Uterus (tissue), 3 donors: ENCODE measurements at regions not wholly inside any gene's neighbourhood (a gene's known extent, or its start where the extent isn't known, plus 50 kb on each side); places are given as distances from the start of the nearest gene placed in this dataset.
"Not testable (repeated sequence)": the region's sequence is repeated elsewhere in the genome, so short reads cannot be mapped to it uniquely, and the experiment has no call there.

ENCODE experiments used
- DNase-seq, 2 donors: peaks; one replicate each; pipeline ENCODE4 v3.0.0-alpha.2; 2019 to 2020
- H3K27ac ChIP-seq, 2 donors: fragments of 200-600 bp; sonication (generic); 1 replicate in 1 of 2; 2 replicates in 1 of 2; pipeline ENCODE4 v1.5.1; 2016 to 2018
- H3K27me3 ChIP-seq, 2 donors: fragments of 200-600 bp; sonication (generic); one replicate each; pipeline ENCODE4 v1.5.1; 2018 to 2019; ENCODE audit warnings: control low read depth in 1 of 2
- H3K36me3 ChIP-seq, 2 donors: fragments of 200-600 bp; sonication (generic); one replicate each; pipeline ENCODE4 v1.5.1; 2019; ENCODE audit warnings: control low read depth in 1 of 2
- H3K4me1 ChIP-seq, 2 donors: fragments of 200-600 bp; sonication (generic); one replicate each; pipeline ENCODE4 v1.5.1; 2018 to 2019; ENCODE audit warnings: control low read depth in 1 of 2
- H3K4me3 ChIP-seq, 2 donors: fragments of 200-600 bp; sonication (generic); 1 replicate in 1 of 2; 2 replicates in 1 of 2; pipeline ENCODE4 v1.5.1; 2018 to 2019; ENCODE audit warnings: mild to moderate bottlenecking in 1 of 2
- H3K9me3 ChIP-seq, 2 donors: fragments of 200-600 bp; sonication (generic); one replicate each; pipeline ENCODE4 v1.5.1; 2019; ENCODE audit warnings: control low read depth in 1 of 2
- POLR2A ChIP-seq, 2 donors: fragments of 450-650 bp; IDR thresholded peaks; one replicate each; pipeline ENCODE4 v1.6.1; 2016; ENCODE audit warnings: antibody characterized with exemption in 2 of 2, mild to moderate bottlenecking in 1 of 2, moderate library complexity in 1 of 2
- intact Hi-C: fragments of 100-400 bp; cut with DNase I; formaldehyde crosslinking; loops from one replicate; pipeline ENCODE4 v1.15.1; 2023; ENCODE audit warnings: low total_unique reads
- TF ChIP-seq, protein P1 (sequence below), 4 experiments: fragments of 200-600 bp in 2 of 4; fragments of 450-650 bp in 2 of 4; sonication (generic) in 2 of 4; IDR thresholded peaks; one replicate each; pipeline ENCODE4 v1.5.1; 2016 to 2019; ENCODE audit warnings: antibody characterized with exemption in 4 of 4, mild to moderate bottlenecking in 2 of 4, moderate library complexity in 1 of 4
- donor health status: DM: yes; HTN: yes; CAD: no.

- Histone ChIP-seq H3K9me3 (no peaks in the 10 kb centered on the region), H3K4me3 (no peak overlapping the region), H3K27ac (no peak overlapping the region), H3K27me3 (no peaks in the 10 kb centered on the region), H3K4me1 (no peaks in the 10 kb centered on the region), H3K36me3 (no peaks in the 10 kb centered on the region)
- DNase-seq: no peak
- no peak for TF ChIP-seq POLR2A (IDR thresholded peaks at IDR 0.05)
- TF ChIP-seq, protein P1, sequence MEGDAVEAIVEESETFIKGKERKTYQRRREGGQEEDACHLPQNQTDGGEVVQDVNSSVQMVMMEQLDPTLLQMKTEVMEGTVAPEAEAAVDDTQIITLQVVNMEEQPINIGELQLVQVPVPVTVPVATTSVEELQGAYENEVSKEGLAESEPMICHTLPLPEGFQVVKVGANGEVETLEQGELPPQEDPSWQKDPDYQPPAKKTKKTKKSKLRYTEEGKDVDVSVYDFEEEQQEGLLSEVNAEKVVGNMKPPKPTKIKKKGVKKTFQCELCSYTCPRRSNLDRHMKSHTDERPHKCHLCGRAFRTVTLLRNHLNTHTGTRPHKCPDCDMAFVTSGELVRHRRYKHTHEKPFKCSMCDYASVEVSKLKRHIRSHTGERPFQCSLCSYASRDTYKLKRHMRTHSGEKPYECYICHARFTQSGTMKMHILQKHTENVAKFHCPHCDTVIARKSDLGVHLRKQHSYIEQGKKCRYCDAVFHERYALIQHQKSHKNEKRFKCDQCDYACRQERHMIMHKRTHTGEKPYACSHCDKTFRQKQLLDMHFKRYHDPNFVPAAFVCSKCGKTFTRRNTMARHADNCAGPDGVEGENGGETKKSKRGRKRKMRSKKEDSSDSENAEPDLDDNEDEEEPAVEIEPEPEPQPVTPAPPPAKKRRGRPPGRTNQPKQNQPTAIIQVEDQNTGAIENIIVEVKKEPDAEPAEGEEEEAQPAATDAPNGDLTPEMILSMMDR (IDR thresholded peaks at IDR 0.05): no peak
- intact Hi-C loops: no loop called here
Measured at GRCh38 chr11:129743112-129743815, 72.4 kb upstream of the TMEM45B start.

- Histone ChIP-seq H3K4me1 (no peaks in the 10 kb centered on the region), H3K27me3 (no peaks in the 10 kb centered on the region), H3K9me3 (no peaks in the 10 kb centered on the region), H3K4me3 (no peak overlapping the region), H3K27ac (no peak overlapping the region), H3K36me3 (no peaks in the 10 kb centered on the region)
- DNase-seq: no peak
- intact Hi-C loops: no loop called here
- no peak for TF ChIP-seq POLR2A (IDR thresholded peaks at IDR 0.05)
- TF ChIP-seq, protein P1 (IDR thresholded peaks at IDR 0.05): no peak
Measured at GRCh38 chr11:129747071-129747470, 68.6 kb upstream of the TMEM45B start.

- no peak for TF ChIP-seq POLR2A (IDR thresholded peaks at IDR 0.05)
- TF ChIP-seq, protein P1 (IDR thresholded peaks at IDR 0.05): no peak
- intact Hi-C loops: no loop called here
- Histone ChIP-seq H3K27ac (no peak overlapping the region), H3K9me3 (no peaks in the 10 kb centered on the region), H3K36me3 (no peaks in the 10 kb centered on the region), H3K27me3 (no peaks in the 10 kb centered on the region), H3K4me1 (no peaks in the 10 kb centered on the region), H3K4me3 (no peak overlapping the region)
- no peak for DNase-seq
Measured at GRCh38 chr11:129749141-129749540, 66.5 kb upstream of the TMEM45B start.

DNA sequence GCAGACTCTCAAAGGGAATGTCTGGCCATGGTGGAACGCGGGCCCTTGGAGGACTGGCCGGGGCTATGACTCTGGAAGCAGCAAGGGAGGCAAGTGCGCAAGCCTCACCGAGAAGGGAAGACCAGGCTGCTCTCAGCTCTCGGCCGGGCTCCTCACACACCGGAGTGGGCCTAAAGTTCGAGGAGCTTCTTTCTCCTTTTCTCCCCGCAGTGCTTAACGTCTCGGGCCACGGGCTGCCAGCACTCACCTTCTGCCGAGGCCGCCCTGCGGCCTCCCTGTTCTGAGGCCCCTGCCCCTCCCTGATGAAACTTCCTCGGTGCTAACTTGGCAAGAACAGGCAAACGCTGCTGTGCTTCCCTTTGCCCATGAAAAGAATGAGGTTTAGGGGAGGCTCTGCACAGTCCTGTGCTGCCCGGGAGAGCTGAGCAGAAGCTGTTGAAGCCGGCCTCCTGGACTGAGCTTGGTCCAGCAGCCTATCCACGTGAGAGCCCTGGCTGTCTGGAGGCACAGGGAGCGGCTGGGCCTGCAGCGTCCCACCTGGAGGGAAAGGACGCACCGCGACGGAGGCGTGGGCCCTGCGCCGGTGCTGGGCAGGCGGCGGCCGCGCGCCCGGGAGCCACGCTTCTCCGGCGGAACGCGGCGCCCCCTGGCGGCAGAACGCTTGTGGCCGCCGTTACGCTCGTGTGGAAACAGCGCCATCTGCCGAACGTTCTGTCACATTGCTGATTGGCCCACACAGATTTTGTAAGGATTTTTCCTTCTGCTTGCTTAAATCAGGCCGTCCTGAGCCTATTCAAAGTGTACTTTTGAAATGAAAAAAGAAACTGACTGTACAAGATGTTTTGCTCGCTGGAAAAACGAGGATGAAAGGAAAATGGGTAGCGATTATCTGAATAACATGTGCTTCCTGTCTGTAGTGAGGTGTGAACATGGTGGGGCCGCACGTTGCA is 65.0 kb upstream of the TMEM45B start:
- Histone ChIP-seq H3K4me3 (peak overlapping the region in 1 of 2 donors; percentile 23), H3K27me3 (no peaks in the 10 kb centered on the region), H3K36me3 (no peaks in the 10 kb centered on the region), H3K9me3 (no peaks in the 10 kb centered on the region), H3K27ac (no peak overlapping the region), H3K4me1 (no peaks in the 10 kb centered on the region)
- intact Hi-C loops: no loop called here
- DNase-seq: peak; percentile 40 to 73
- TF ChIP-seq, protein P1 (IDR thresholded peaks at IDR 0.05): peak; percentile 93 to 98 (median 97)
- peak in 1 of 2 donors; percentile 11 for TF ChIP-seq POLR2A (IDR thresholded peaks at IDR 0.05)

DNA sequence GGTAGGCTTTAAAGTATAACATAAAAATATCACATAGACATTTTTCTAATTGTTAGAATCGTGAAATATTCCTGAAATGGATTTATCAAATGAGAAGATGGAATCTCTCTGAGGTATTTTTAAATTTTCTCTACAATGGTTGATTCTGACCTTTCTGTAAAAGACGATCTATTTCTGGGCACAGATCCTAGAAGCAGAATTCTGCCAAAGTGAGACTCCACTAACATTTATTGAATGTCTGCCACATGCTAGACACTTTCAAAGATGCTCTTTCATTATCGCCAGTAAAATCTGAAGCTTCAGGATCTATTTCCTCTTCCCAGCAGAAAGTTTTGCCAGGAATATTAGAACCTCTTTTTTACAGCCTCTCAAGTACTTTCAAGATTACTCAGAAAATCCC is 64.1 kb upstream of the TMEM45B start:
- no peaks in the 10 kb centered on the region for H3K27me3 ChIP-seq
- intact Hi-C loops: no loop called here
- H3K4me3 ChIP-seq: no peak overlapping the region
- no peaks in the 10 kb centered on the region for H3K36me3 ChIP-seq
- DNase-seq: no peak
- no peak for TF ChIP-seq POLR2A (IDR thresholded peaks at IDR 0.05)
- TF ChIP-seq, protein P1 (IDR thresholded peaks at IDR 0.05): no peak
- no peak overlapping the region for H3K27ac ChIP-seq
- no peaks in the 10 kb centered on the region for H3K9me3 ChIP-seq
- no peaks in the 10 kb centered on the region for H3K4me1 ChIP-seq

GRCh38 chr11:129763569-129763968 is 52.1 kb upstream of the TMEM45B start:
- DNase-seq, H3K27ac ChIP-seq, H3K27me3 ChIP-seq, intact Hi-C loops, H3K4me1 ChIP-seq, H3K36me3 ChIP-seq, H3K9me3 ChIP-seq, H3K4me3 ChIP-seq: not testable (repeated sequence)

- H3K4me1 ChIP-seq, intact Hi-C loops, H3K36me3 ChIP-seq, H3K27ac ChIP-seq, H3K27me3 ChIP-seq, H3K9me3 ChIP-seq, DNase-seq, H3K4me3 ChIP-seq: not testable (repeated sequence)
Measured at GRCh38 chr11:129764204-129764603, 51.4 kb upstream of the TMEM45B start.
